ENCODE measurements at regions not wholly inside any gene's neighbourhood (a gene's known extent, or its start where the extent isn't known, plus 50 kb on each side); places are given as distances from the start of the nearest gene placed in this dataset.
"Not testable (repeated sequence)": the region's sequence is repeated elsewhere in the genome, so short reads cannot be mapped to it uniquely, and the experiment has no call there.

DNA sequence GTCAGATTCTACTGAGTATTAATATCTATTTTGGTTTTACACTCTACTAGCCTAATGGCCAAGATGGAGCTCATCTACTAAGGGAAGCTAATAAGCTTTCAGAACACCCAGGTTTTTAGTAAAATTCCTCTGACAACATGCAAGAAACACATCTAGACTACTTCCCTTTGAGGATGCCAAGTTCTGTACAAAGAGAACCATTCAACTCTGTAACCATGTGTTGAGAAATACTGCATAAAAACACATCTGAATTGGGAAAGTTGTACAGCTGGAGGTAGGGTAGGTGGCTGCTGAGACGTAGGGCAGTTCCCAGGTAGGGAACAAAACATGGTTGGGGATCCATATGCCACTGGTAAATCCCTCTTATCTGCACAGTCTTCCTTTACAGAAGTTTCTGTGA lies 66.2 kb downstream of the SC5D start:
- peak; percentile 45 to 48 for DNase-seq

DNA sequence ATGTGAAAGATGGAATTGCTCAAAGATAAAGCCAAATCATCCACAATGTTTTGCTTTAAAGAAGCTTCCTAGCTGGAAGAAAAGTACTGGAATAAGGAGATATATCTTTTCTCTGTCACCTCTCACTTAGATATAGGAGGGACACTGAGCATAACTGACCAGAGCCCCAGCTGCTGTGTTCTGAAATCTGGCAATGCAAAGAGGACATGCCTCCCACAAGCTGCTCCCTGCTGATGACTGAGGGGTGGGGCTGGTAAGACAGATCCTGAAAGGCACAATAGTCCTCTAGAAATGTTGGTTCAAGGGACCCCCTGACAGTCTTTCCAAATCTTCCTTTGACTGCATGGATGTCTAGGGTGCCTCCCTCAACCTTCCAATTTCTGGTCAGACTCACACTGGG lies 67.0 kb downstream of the SC5D start:
- DNase-seq, result no peak

DNA sequence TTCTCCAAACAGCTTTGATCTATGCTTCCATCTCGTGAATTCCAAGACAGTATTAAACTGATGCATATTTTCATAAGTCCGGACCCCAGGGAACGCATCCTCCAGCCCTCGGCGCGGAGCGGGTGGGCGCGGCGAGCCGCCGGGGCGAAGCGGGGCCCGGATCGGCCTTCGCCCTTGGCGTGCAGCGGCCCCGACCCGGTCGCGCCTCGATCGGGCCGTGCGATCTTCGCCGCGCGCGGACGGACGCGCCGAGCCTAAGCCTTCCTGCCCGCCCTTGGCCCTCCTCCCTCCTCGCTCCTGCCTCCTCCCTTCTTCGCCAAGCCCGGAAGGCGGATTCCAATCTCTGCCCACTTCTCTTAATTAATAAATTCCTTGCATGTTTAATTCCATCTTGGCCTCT lies 70.4 kb downstream of the SC5D start:
- DNase-seq, result not testable (repeated sequence)

DNA sequence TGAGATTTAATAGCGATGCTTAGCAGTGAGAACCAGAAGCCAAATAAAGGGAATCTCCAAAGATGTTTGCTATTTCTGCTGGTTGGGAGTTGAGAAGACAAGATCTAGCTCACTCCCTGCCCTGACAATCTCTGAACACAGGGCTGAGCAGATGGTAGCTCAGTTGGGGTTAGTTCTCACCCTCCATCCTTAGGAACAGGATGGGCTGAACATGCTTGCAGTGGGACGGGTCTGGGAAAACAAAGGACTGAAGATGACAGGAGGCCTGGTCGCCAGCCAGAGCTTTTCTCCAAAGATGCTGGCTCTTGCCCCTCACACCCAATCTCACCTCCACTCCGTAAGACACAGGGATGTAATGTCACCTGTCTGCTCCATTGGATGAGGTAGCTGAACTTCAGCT lies 72.7 kb downstream of the SC5D start:
- DNase-seq, result no peak

DNA sequence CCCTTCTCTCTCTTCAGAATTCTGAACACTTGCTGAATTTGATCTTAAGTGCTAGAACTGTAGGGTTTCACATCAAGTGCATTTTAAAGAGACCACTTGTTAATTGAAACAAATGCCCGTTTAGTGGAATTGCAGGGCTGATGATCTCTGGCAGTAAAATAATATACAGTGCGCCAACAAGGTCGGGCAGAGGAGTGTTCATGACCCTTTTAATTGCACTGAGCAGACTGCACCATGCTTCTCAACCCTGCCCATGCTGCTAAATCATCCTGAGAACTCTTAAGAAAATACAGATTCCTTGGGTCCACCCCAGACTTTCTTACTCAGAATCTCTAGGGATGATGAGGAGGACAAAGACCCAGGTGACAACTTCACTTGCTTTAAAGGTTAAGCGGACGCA lies 73.5 kb downstream of the SC5D start:
- DNase-seq, result no peak

DNA sequence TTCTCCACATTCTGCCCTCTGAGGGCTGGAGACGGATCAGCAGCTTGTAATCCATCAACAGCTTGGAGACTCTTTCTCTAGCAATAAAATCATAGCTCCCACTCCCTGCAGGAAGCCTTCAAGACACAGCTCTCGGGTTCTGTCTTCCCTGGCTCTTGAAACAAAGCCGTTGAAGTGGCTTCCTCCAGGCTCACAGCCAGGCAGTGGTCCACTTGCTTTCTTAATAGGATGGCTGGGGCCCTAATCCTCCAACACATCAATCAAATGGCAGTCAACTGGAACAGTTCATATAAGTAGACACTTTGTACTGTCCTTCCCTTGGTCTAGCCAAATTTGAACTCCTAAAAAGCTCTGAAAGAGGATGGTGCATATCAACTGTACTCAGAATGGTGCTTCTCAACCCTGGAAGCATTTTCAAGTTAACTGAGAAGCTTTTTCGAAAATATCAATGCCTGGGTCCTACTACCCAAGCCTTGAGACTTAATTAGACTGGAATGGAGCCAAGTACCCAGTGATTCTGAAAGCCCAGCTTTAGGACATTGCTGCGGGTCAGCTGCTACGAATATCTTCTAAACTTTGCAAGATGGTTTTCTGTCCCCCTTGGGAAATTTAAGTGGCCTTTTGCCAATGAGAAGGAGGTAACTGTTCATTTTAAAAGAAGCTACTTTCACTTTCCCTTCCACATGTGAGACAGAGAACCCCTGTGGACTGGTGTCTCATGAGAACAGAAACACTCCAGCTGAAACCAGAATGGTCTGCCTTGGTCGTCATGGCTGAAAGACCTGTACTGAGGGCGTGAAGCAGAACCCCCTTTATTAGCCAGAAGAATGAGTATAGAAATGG lies 74.7 kb downstream of the SC5D start:
- peak; percentile 78 for DNase-seq

DNA sequence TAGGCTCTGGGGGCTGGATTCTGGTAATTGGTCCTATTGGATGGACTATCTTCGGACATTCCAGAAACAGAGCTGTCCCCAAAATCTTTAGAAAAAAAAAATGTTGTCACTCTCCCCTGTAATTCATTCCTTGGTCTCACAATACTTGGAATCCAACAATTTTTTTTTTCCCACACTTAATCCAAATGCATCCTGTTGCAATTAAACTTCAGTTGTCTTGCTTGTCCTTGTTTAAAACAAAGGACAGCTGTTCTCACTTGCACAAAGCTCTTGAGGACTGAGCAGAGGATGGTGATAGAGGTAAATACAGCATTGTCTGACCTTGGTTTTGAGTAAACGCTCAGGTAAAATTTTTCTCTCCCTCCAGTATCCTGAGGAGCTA lies 75.3 kb downstream of the SC5D start:
- no peak for DNase-seq

DNA sequence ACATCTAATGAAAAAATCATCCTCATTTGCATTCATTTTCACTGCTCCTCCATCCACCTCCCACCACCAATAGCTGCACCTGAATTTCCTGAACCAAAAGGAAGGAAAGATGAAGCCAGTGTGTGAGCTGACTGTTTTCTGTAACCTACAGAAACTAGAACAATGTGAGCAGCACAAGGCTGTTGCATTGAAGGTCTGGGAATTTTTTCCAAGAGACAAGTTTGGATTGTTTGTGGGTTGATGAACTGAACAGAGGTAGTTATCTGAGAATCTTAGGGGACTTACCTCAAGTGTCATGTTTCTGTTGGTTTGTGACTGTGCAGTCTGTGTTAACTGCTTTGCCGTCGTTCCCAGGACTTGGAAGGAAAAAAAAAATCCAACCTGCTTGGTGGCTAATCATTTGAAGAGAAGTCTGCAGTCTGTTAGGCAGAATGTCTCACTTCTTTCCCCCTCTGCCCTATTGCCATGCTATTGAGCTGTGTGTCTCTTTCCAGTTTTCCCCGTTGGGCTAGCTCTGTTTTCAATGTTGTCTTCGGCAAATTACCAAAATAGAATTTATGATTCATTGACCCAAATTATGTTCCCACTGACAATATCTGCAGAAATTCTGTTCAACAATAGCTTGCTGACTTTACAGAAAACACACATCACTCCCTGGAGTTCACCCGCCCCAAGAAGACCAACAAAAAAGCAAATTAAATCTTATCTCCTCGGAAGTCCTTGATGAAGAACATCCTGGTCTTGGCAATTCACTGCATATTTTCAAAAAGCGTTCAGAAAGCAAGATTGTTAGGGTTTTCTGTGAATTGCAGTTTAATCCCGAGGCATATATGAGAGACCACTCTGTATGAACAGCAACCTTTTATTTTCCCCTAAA lies 76.0 kb downstream of the SC5D start:
- no peak for DNase-seq

DNA sequence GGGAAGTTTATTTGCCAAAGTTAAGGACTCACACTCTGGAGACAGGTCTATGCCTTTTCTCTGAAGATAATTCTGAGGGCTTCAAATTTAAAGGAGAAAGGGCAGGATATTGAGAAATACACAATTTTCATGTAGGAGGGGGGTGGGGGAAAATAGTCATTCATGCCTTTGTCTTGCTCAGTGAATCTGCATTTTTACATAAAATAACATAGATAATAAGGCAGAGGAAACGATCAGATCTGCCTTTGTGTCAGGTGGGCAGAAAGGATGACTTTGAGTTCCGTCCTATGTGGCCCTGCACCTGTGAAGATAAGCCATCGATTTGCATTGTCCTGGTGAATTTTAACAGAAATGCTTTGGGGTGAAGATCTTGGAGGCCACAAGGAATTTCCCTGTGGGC lies 76.8 kb downstream of the SC5D start:
- no peak for DNase-seq

DNA sequence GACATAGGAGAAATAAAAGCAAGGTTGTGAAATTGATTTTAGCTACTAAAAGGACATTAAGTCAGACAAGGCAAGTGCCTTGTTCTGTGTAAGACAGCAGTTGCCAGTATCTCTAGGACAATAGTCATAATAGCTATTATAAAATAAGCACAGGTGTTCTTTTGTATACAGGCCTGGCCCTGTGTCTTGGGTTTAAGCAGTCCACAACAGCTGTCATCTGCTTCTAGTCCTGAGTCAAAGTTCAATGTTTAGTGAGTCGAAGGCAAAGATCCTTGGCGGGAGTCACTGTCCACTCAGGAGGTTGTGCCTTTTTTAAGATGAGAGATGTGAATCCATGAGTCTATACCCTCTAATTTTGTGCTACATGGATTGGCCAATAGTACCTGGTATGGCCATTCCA lies 79.5 kb downstream of the SC5D start:
- DNase-seq, result no peak

DNA sequence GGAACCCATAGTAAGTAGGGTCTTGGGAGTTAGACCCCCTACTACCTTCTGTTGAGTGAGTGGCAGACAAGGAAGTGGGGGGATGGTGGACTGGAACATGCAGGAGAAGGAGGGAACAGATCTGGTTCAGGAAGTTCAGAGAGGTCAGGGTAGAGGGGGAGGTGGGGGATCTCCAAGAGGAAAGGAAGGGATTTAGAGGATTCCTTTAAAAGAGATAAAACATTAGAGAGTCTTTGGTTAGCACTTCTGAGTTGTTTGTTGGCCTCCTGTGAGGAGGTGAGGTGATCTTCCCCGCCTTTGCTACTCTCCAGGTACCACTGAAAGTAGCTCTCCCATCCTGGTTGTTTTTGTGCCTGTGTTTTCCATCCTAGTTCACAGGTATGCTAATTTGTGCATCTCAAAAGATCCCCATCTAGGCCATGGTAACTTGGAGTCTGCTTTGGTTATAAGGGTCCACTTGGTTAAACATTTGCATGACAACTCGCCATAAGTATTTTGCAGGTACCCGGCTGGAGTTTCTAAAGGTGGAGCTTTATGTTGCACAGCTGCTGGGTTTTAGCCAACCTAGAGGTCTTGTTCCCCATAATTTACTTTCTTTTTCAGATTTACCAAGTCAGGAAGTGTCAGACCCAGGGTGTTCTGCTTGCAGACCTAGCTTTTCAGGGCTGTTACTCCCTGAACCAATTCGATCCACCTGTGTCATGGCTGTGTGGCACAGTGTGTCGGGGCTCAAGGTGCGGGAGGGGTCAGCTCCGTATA lies 79.3 kb upstream of the SORL1 start:
- DNase-seq, result peak in 1 of 2 donors; percentile 27

DNA sequence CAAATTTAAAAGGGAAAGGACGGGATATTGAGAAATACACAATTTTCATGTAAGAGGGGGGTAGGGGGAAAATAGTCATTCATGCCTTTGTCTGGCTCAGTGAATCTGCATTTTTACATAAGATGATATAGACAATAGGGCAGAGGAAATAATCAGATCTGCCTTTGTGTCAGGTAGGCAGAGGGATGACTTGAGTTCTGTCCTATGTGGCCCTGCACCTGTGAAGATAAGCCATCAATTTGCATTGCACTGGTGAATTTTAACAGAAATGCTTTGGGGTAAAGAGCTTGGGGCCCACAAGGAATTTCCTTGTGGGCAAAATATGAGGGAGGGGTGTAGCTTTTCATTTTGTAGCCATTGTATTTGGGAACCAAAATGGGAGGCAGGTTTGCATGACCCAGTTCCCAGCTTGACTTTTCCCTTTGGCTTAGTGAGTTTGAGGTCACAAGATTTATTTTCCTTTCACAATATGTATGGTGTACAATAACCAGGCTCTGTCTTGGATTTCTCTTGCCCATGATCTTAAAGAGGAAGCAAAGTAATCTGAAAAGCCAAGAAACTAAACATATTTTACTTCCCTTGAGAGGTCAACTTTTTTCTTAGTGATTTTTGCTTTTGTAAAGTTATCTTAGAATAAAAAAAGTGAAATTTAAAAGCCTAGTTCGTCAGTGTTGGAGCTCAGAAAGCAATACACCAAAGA lies 77.7 kb upstream of the SORL1 start:
- DNase-seq, result peak; percentile 35 to 47

DNA sequence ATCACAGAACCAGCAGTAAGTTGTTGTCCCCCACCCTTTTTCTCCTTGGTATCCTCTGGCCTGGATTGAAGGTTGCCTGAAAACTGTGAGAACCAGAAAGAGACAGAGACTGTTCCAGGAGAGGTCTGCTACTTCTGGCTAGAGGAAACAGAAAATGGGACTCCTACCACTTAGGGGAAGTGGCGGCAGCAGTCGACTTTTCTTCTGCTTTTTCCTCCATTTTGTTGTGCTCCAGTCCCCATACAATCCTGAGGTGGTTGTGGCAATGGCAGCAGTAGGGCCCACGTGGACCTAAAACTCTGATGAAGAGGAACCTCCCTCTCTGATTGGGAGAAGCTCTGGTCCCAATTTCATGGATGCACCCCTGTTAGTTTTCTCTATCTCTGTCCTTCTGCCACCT lies 76.0 kb upstream of the SORL1 start:
- peak; percentile 38 to 39 for DNase-seq

DNA sequence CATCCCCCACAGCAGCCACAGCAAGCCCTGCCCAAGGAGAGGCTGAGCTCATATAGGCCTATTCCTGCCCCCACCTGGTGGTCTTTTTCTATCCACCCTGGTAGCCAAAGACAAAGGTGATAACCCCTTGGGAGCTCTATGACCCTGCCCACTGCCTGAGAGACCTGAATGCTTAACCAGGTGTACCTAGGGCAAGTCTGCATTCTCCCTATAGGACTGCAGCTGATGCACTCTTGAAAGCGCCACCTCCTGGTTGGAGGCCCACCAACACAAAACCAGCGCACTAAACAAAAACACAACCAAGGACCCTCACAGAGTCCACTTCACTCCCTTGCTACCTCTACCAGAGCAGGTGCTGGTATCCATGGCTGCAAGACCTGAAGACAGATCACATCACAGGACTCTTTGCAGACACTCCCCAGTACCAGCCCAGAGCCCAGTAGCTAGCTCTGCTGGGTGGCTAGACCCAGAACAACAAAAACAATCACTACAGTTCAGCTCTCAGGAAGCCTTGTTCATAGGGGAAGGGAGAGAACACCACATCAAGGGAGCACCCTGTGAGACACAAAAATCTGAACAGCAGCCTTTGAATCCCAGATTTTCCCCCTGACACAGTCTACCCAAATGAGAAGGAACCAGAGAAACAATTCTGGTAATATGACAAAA lies 72.8 kb upstream of the SORL1 start:
- not testable (repeated sequence) for DNase-seq

DNA sequence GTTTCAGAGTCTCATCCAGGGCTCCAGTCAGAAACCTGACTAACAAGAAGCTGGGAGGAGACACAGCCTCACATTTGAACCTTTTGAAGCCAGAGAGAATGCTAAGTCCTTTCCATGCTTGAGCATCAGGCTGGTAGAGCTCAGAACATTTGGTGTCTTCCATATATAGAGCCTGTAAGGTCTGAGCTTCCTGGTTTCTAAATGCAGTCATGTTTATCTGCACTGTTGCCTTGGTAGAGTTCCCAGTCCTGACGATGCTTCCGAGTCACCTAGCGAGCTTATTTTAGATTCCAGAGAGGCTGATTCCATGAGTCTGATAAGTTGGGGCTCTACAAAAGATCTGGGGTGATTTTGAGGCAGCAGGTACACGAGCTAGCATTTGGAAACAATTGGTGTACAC lies 68.4 kb upstream of the SORL1 start:
- DNase-seq, result no peak

DNA sequence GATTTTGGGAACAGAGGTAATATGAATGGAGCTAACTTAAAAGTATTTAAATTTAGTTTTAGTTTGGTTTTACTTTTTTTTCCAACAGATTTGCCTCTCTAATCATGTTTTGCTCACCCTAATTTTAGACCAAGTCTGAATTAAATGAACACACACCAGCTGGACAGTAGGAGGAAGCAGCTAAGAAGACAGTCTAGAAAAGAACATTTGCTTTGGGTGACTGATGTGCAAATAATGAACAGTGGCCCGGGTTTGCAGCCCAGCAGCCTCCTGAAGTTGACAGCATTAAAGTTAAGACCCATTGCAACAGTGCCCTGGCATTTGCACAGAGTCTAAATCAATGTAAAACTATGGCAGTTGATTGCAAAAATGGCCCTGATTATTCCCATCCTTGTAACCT lies 66.4 kb upstream of the SORL1 start:
- no peak for DNase-seq

All from inflammatory macrophage treated with lipopolysaccharide for 1 hour (primary cell).